ENCODE measurements at regions not wholly inside any gene's neighbourhood (a gene's known extent, or its start where the extent isn't known, plus 50 kb on each side); places are given as distances from the start of the nearest gene placed in this dataset.

DNA sequence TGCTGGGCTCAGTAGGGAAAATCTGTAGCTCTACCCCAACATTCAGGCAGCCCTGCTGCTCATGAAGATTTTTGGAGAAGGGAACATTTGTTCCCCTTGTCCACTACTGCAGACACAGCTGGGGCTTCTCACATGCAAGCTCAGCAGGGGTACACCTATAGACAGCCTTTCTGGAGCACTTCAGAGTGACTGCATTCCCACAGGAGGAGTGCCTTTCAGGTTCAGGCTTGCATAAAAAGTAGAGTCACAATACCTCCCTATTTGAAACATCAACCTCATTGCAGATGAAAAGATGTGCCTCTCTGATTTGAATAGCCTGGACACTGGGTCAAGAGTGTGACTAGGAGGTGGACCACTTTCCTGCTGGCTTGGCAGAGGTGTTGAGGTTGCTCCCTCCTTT lies 53.3 kb upstream of the NAP1L2 start:
- Mint-ChIP-seq H3K27me3 (ENCODE audit: low read depth, unreplicated experiment) (no peaks in the 10 kb centered on the region), H3K9me3 (ENCODE audit: unreplicated experiment) (no peaks in the 10 kb centered on the region), H3K27ac (ENCODE audit: unreplicated experiment) (no peak overlapping the region), H3K4me3 (ENCODE audit: unreplicated experiment) (no peak overlapping the region), H3K4me1 (ENCODE audit: low read depth, unreplicated experiment) (no peaks in the 10 kb centered on the region), H3K36me3 (ENCODE audit: low read depth, unreplicated experiment) (no peaks in the 10 kb centered on the region)
- Histone ChIP-seq H3K36me3 (ENCODE audit: insufficient read depth, low read length) (no peaks in the 10 kb centered on the region), H3K9ac (ENCODE audit: low read length) (no peak overlapping the region), H2AFZ (ENCODE audit: low read depth, low read length) (no peak overlapping the region), H3K4me1 (ENCODE audit: insufficient read depth, low read length) (no peaks in the 10 kb centered on the region), H3K27me3 (ENCODE audit: insufficient read depth, low read length) (no peaks in the 10 kb centered on the region), H3K79me2 (ENCODE audit: insufficient read depth, low read length) (no peaks in the 10 kb centered on the region), H3K4me2 (ENCODE audit: low read length) (no peak overlapping the region), H3K4me3 (ENCODE audit: insufficient read depth, low read depth, low read length) (no peak overlapping the region), H3K9me3 (ENCODE audit: insufficient read depth, low read depth, low read length) (no peaks in the 10 kb centered on the region), H4K20me1 (ENCODE audit: insufficient read depth, low read length) (no peaks in the 10 kb centered on the region), H3K27ac (ENCODE audit: low read depth, low read length) (no peak overlapping the region)
- FAIRE-seq (no peak), DNase-seq (ENCODE audit: low read depth) (no peak)
- no peak for TF ChIP-seq EZH2 (IDR thresholded peaks at IDR 0.05; ENCODE audit: insufficient read depth, low read length)
- TF ChIP-seq, protein P1, sequence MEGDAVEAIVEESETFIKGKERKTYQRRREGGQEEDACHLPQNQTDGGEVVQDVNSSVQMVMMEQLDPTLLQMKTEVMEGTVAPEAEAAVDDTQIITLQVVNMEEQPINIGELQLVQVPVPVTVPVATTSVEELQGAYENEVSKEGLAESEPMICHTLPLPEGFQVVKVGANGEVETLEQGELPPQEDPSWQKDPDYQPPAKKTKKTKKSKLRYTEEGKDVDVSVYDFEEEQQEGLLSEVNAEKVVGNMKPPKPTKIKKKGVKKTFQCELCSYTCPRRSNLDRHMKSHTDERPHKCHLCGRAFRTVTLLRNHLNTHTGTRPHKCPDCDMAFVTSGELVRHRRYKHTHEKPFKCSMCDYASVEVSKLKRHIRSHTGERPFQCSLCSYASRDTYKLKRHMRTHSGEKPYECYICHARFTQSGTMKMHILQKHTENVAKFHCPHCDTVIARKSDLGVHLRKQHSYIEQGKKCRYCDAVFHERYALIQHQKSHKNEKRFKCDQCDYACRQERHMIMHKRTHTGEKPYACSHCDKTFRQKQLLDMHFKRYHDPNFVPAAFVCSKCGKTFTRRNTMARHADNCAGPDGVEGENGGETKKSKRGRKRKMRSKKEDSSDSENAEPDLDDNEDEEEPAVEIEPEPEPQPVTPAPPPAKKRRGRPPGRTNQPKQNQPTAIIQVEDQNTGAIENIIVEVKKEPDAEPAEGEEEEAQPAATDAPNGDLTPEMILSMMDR (IDR thresholded peaks at IDR 0.05; ENCODE audit: insufficient read depth, low read depth, low read length): no peak

DNA sequence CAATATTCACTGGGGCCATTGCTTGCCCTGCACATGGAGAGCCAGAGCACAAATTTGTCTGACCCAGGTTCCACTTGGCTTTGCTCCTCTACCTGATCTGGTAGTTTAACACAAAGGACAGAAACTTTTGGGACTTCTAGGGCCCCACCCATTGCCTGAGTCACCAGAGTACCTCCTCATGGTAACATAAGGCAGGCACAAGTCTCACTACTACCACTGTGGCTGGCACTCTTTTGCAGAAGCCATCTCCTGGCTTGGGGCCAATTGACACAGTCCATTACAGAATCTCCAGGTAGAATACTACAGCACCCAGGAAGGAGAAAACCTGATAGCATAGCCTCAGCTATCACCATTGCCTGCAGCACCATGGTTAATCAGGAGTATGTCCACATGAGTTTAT lies 52.6 kb upstream of the NAP1L2 start:
- no peaks in the 10 kb centered on the region for H3K27me3 ChIP-seq (ENCODE audit: insufficient read depth, low read length)
- H3K4me1 Mint-ChIP-seq (ENCODE audit: low read depth, unreplicated experiment): no peaks in the 10 kb centered on the region
- H3K4me2 ChIP-seq (ENCODE audit: low read length): no peak overlapping the region
- H3K27me3 Mint-ChIP-seq (ENCODE audit: low read depth, unreplicated experiment): peaks cover 1% of the 10 kb centered on the region
- no peak overlapping the region for H2AFZ ChIP-seq (ENCODE audit: low read depth, low read length)
- no peaks in the 10 kb centered on the region for H3K4me1 ChIP-seq (ENCODE audit: insufficient read depth, low read length)
- TF ChIP-seq, protein P1 (IDR thresholded peaks at IDR 0.05; ENCODE audit: insufficient read depth, low read depth, low read length): no peak
- TF ChIP-seq EZH2 (IDR thresholded peaks at IDR 0.05; ENCODE audit: insufficient read depth, low read length): no peak
- DNase-seq (ENCODE audit: low read depth): no peak
- H3K9me3 Mint-ChIP-seq (ENCODE audit: unreplicated experiment): no peaks in the 10 kb centered on the region
- H3K9ac ChIP-seq (ENCODE audit: low read length): no peak overlapping the region
- no peaks in the 10 kb centered on the region for H4K20me1 ChIP-seq (ENCODE audit: insufficient read depth, low read length)
- H3K4me3 ChIP-seq (ENCODE audit: insufficient read depth, low read depth, low read length): no peak overlapping the region
- H3K79me2 ChIP-seq (ENCODE audit: insufficient read depth, low read length): no peaks in the 10 kb centered on the region
- no peaks in the 10 kb centered on the region for H3K36me3 ChIP-seq (ENCODE audit: insufficient read depth, low read length)
- no peak for FAIRE-seq
- H3K36me3 Mint-ChIP-seq (ENCODE audit: low read depth, unreplicated experiment): no peaks in the 10 kb centered on the region
- no peak overlapping the region for H3K27ac Mint-ChIP-seq (ENCODE audit: unreplicated experiment)
- no peak overlapping the region for H3K27ac ChIP-seq (ENCODE audit: low read depth, low read length)
- H3K9me3 ChIP-seq (ENCODE audit: insufficient read depth, low read depth, low read length): no peaks in the 10 kb centered on the region
- H3K4me3 Mint-ChIP-seq (ENCODE audit: unreplicated experiment): no peak overlapping the region

DNA sequence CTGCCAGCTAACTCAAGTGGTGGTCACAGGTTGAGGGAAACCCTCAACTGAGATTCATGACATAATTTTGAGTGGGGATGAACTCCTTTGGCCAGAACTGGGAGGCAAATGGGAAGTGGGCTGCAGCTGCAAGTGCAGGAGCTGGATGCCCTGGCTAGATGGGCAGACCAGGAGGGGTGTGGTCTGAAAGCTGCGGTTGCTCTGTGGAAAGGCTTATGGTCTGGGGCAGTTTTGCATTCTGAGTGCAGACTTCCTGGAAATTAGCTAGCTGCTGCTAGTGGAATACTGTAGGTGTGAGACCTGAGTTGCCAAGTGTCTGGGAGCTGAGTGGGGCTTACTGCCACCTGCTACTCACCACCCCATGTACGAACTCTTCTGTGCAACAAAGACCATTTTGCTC lies 52.1 kb upstream of the NAP1L2 start:
- FAIRE-seq: no peak
- Mint-ChIP-seq H3K9me3 (ENCODE audit: unreplicated experiment) (no peaks in the 10 kb centered on the region), H3K27ac (ENCODE audit: unreplicated experiment) (no peak overlapping the region)

More for the DNA sequence above, 52.1 kb upstream of the NAP1L2 start:
- Histone ChIP-seq H3K9me3 (ENCODE audit: insufficient read depth, low read depth, low read length) (no peaks in the 10 kb centered on the region), H3K36me3 (ENCODE audit: insufficient read depth, low read length) (no peaks in the 10 kb centered on the region), H3K27me3 (ENCODE audit: insufficient read depth, low read length) (no peaks in the 10 kb centered on the region), H3K4me1 (ENCODE audit: insufficient read depth, low read length) (no peaks in the 10 kb centered on the region), H3K4me3 (ENCODE audit: insufficient read depth, low read depth, low read length) (no peak overlapping the region), H4K20me1 (ENCODE audit: insufficient read depth, low read length) (no peaks in the 10 kb centered on the region), H3K79me2 (ENCODE audit: insufficient read depth, low read length) (no peaks in the 10 kb centered on the region), H3K4me2 (ENCODE audit: low read length) (no peak overlapping the region), H3K27ac (ENCODE audit: low read depth, low read length) (no peak overlapping the region), H3K9ac (ENCODE audit: low read length) (no peak overlapping the region), H2AFZ (ENCODE audit: low read depth, low read length) (no peak overlapping the region)
- TF ChIP-seq, protein P1 (IDR thresholded peaks at IDR 0.05; ENCODE audit: insufficient read depth, low read depth, low read length): no peak
- TF ChIP-seq EZH2 (IDR thresholded peaks at IDR 0.05; ENCODE audit: insufficient read depth, low read length): no peak
- no peak overlapping the region for H3K4me3 Mint-ChIP-seq (ENCODE audit: unreplicated experiment)
- H3K36me3 Mint-ChIP-seq (ENCODE audit: low read depth, unreplicated experiment): no peaks in the 10 kb centered on the region
- H3K27me3 Mint-ChIP-seq (ENCODE audit: low read depth, unreplicated experiment): peaks cover 1% of the 10 kb centered on the region
- DNase-seq (ENCODE audit: low read depth): no peak
- no peaks in the 10 kb centered on the region for H3K4me1 Mint-ChIP-seq (ENCODE audit: low read depth, unreplicated experiment)

Measured in astrocyte (in vitro differentiated cells and primary cell).